K562 (cell line): ENCODE measurements at regions not wholly inside any gene's neighbourhood (a gene's known extent, or its start where the extent isn't known, plus 50 kb on each side); places are given as distances from the start of the nearest gene placed in this dataset.

Experiments
- ATAC-seq: fragments of 200-7000 bp; cut with Tn5 transposase; 3 replicates; pipeline ENCODE4 v1.9.1; 2020; ENCODE audit warnings: moderate library complexity
- BruUV-seq: library from RNA; stranded (reverse); fragments of 400-500 nt; replicated peaks from 2 replicates; lab custom pipeline; 2021; lab: Mats Ljungman, UMichigan
- CTCF ChIA-PET: fragments of 300-600 bp; formaldehyde crosslinking; extraction: SDS; loops from one replicate; lab custom pipeline; 2021; ENCODE audit warnings: low intra/inter-chr PET ratio; lab: Yijun Ruan, JAX
- POLR2A ChIA-PET: fragments of 300-600, 350-650 bp; sonication (Branson Sonifier 250); formaldehyde crosslinking; extraction: SDS; loops from one replicate; lab custom pipeline; 2021; ENCODE audit warnings: antibody characterized with exemption, inconsistent platforms; lab: Yijun Ruan, JAX
- DNase-seq, 4 experiments: peaks; one replicate each; pipeline versions ENCODE4 v3.0.0 to v3.0.0-alpha.2; 2011 to 2018; ENCODE audit warnings: low spot score in 3 of 4, mixed read lengths in 3 of 4; ENCODE audit errors: extremely low read depth in 1 of 4
- FAIRE-seq: peaks from 2 replicates; lab custom pipeline; 2011; peaks lifted over from hg19 to GRCh38; lab: Jason Lieb, UNC
- H2AFZ ChIP-seq: 2 replicates; pipeline ENCODE4 v1.6.0; 2011; ENCODE audit warnings: low read depth, low read length, control low read depth, inconsistent platforms
- H3K27ac ChIP-seq: fragments of 200-600 bp; 3 replicates; pipeline ENCODE4 v1.8.0; 2011; ENCODE audit warnings: low read depth, mild to moderate bottlenecking, control low read depth, inconsistent platforms, low read length, moderate library complexity, mixed read lengths; ENCODE audit errors: extremely low read depth
- H3K27me3 ChIP-seq, 2 experiments: fragments of 300-600 bp in 1 of 2; 2 replicates in 1 of 2; 3 replicates in 1 of 2; pipeline versions ENCODE4 v1.6.0 to v1.8.0; 2011; ENCODE audit warnings: inconsistent platforms in 2 of 2, low read length in 2 of 2, mild to moderate bottlenecking in 1 of 2, mixed read lengths in 1 of 2, moderate library complexity in 1 of 2; ENCODE audit not compliant: control insufficient read depth in 2 of 2, insufficient read depth in 2 of 2
- H3K36me3 ChIP-seq: fragments of 300-600 bp; 3 replicates; pipeline ENCODE4 v1.8.0; 2011; ENCODE audit warnings: mild to moderate bottlenecking, low read length, inconsistent platforms; ENCODE audit not compliant: control insufficient read depth, insufficient read depth
- H3K4me1 ChIP-seq, 2 experiments: fragments of 200-600 bp in 1 of 2; replicated peaks in 1 of 2; 2 replicates in 1 of 2; 3 replicates in 1 of 2; pipeline versions ENCODE4 v1.5.1 to v1.8.0; 2011; ENCODE audit warnings: inconsistent platforms in 2 of 2, low read length in 2 of 2, mild to moderate bottlenecking in 1 of 2, mixed read lengths in 1 of 2, moderate library complexity in 1 of 2; ENCODE audit not compliant: control insufficient read depth in 2 of 2, insufficient read depth in 2 of 2
- H3K4me2 ChIP-seq: 2 replicates; pipeline ENCODE4 v1.6.1; 2011; ENCODE audit warnings: low read length, control low read depth, inconsistent platforms, mixed read lengths; ENCODE audit not compliant: insufficient read depth
- H3K4me3 ChIP-seq: fragments of 200-600 bp; sonication (generic), shearing (Covaris generic); 2 replicates; pipeline ENCODE4 v1.5.1; 2016; ENCODE audit warnings: control low read depth, inconsistent platforms
- H3K79me2 ChIP-seq: fragments of 200-600 bp; 3 replicates; pipeline ENCODE4 v1.8.0; 2011; ENCODE audit warnings: low read length, inconsistent platforms; ENCODE audit not compliant: control insufficient read depth, insufficient read depth
- H3K9ac ChIP-seq, 2 experiments: 2 replicates each; pipeline versions ENCODE4 v1.6.0 to v1.6.1; 2011; ENCODE audit warnings: low read depth in 2 of 2, low read length in 2 of 2, control low read depth in 1 of 2, inconsistent platforms in 1 of 2, mild to moderate bottlenecking in 1 of 2, mixed read lengths in 1 of 2; ENCODE audit not compliant: insufficient read depth in 1 of 2
- H3K9me1 ChIP-seq: one replicate; pipeline ENCODE4 v1.6.0; 2011; ENCODE audit warnings: inconsistent platforms, mild to moderate bottlenecking, low read length, moderate library complexity; ENCODE audit not compliant: control insufficient read depth, insufficient read depth
- H3K9me3 ChIP-seq: replicated peaks from 2 replicates; pipeline ENCODE4 v1.5.1; 2011; ENCODE audit warnings: low read depth, low read length, inconsistent platforms; ENCODE audit not compliant: control insufficient read depth, insufficient read depth
- H4K20me1 ChIP-seq: replicated peaks from 2 replicates; pipeline ENCODE4 v1.6.1; 2011; ENCODE audit warnings: low read length, inconsistent platforms, mixed read lengths; ENCODE audit not compliant: control insufficient read depth, insufficient read depth
- FOXM1 ChIP-seq, 2 experiments: fragments of 450-650 bp in 1 of 2; sonication (generic) in 1 of 2; formaldehyde crosslinking in 1 of 2; IDR thresholded peaks; 2 replicates each; pipeline versions ENCODE4 v1.6.1 to v1.9.0; 2017 to 2022; ENCODE audit warnings: low read depth in 2 of 2, mild to moderate bottlenecking in 2 of 2, missing genetic modification reagents in 1 of 2, moderate library complexity in 1 of 2
- FUS ChIP-seq: fragments of 200-400 bp; formaldehyde crosslinking; optimal IDR thresholded peaks from 2 replicates; pipeline ENCODE3; 2017; ENCODE audit warnings: low read depth, low read length
- MCM2 ChIP-seq: fragments of 450-650 bp; IDR thresholded peaks from 2 replicates; pipeline ENCODE4 v1.6.1; 2017; ENCODE audit warnings: low read depth, mild to moderate bottlenecking
- MECOM ChIP-seq: fragments of 250-450 bp; sonication (Bioruptor Pico); IDR thresholded peaks from 2 replicates; pipeline ENCODE4 v1.8.0; 2022; ENCODE audit warnings: inconsistent platforms
- POLR2AphosphoS5 ChIP-seq: IDR thresholded peaks from 2 replicates; pipeline ENCODE4 v1.6.1; 2011; ENCODE audit warnings: mild to moderate bottlenecking, low read depth, low read length, moderate library complexity; ENCODE audit not compliant: control insufficient read depth, insufficient read depth
- SMARCA5 ChIP-seq: fragments of 450-650 bp; IDR thresholded peaks from 2 replicates; pipeline ENCODE4 v1.6.1; 2016
- SRSF1 ChIP-seq: fragments of 200-400 bp; formaldehyde crosslinking; IDR thresholded peaks from 2 replicates; pipeline ENCODE4 v1.6.1; 2017; ENCODE audit warnings: mild to moderate bottlenecking, low read depth, low read length, moderate library complexity
- WGBS: fragments of 100-300 bp; shearing (Covaris generic); methylation state at CpG from one replicate; pipeline ENCODE4 v1.1.6; 2016; ENCODE audit warnings: low coverage, mixed read lengths; ENCODE audit not compliant: insufficient coverage; ENCODE audit errors: missing lambda C conversion rate; 5-methylcytosine and 5-hydroxymethylcytosine counted together
- in situ Hi-C: fragments of 300-500 bp; cut with MboI; formaldehyde crosslinking; loops from 4 replicates; pipeline ENCODE4 v1.15.0; 2018; ENCODE audit warnings: inconsistent platforms, mixed read lengths
- intact Hi-C: fragments of 100-400 bp; cut with micrococcal nuclease; formaldehyde crosslinking; loops from 2 replicates; pipeline ENCODE4 v1.14.2; 2022
- TF ChIP-seq, protein P1 (sequence below): fragments of 250-450 bp; sonication (Bioruptor Pico); IDR thresholded peaks from 2 replicates; pipeline ENCODE4 v1.4.0; 2020; ENCODE audit warnings: mild to moderate bottlenecking, moderate library complexity, borderline replicate concordance

DNA sequence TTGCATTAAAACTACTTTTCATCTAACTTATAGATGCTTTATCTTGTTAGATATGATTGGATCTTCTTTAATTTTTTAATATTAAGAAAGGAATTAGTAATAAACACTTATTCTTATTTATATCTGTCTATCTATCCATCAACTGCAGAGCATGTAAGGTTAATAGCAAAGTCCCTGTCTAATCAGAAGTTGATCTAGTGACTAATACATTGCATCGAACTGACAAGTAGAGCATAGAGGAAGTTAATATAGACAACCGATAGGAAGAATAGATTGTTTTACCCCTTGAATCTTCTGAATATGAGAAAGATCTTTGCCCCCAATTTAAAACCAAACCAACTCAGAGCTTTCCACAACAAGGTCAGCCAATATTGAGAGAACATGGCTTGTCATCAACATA, 862.0 kb upstream of the CDH6 start:
- no peaks in the 10 kb centered on the region for H3K4me1 ChIP-seq
- H3K4me2 ChIP-seq: no peak overlapping the region
- no peaks in the 10 kb centered on the region for H3K27me3 ChIP-seq
- TF ChIP-seq FOXM1 (IDR thresholded peaks at IDR 0.05; ENCODE audit: low read depth) (no peak), FOXM1 (CRISPR knock-in tag; IDR thresholded peaks at IDR 0.05; ENCODE audit: low read depth) (no peak), MECOM (no peak), POLR2AphosphoS5 (no peak), SMARCA5 (no peak), FUS (no peak), MCM2 (no peak), SRSF1 (no peak)
- TF ChIP-seq, protein P1, sequence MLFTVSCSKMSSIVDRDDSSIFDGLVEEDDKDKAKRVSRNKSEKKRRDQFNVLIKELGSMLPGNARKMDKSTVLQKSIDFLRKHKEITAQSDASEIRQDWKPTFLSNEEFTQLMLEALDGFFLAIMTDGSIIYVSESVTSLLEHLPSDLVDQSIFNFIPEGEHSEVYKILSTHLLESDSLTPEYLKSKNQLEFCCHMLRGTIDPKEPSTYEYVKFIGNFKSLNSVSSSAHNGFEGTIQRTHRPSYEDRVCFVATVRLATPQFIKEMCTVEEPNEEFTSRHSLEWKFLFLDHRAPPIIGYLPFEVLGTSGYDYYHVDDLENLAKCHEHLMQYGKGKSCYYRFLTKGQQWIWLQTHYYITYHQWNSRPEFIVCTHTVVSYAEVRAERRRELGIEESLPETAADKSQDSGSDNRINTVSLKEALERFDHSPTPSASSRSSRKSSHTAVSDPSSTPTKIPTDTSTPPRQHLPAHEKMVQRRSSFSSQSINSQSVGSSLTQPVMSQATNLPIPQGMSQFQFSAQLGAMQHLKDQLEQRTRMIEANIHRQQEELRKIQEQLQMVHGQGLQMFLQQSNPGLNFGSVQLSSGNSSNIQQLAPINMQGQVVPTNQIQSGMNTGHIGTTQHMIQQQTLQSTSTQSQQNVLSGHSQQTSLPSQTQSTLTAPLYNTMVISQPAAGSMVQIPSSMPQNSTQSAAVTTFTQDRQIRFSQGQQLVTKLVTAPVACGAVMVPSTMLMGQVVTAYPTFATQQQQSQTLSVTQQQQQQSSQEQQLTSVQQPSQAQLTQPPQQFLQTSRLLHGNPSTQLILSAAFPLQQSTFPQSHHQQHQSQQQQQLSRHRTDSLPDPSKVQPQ: no peak
- H3K9ac ChIP-seq: no peak overlapping the region
- no TSS peak for BruUV-seq
- no peaks in the 10 kb centered on the region for H3K79me2 ChIP-seq
- H3K4me3 ChIP-seq: no peak overlapping the region
- no peaks in the 10 kb centered on the region for H4K20me1 ChIP-seq
- ATAC-seq: no peak
- H3K9me1 ChIP-seq: no peaks in the 10 kb centered on the region
- no peaks in the 10 kb centered on the region for H3K36me3 ChIP-seq
- DNase-seq: no peak
- intact Hi-C loops: no loop called here
- no peaks in the 10 kb centered on the region for H3K9me3 ChIP-seq
- in situ Hi-C loops: no loop called here
- 0% methylated on average over 2 of the region's 2 CpGs for WGBS
- H2AFZ ChIP-seq: no peak overlapping the region
- no peak overlapping the region for H3K27ac ChIP-seq
- POLR2A ChIA-PET: no interaction called here
- FAIRE-seq: no peak
- CTCF ChIA-PET: no interaction called here
